ENCODE measurements at regions not wholly inside any gene's neighbourhood (a gene's known extent, or its start where the extent isn't known, plus 50 kb on each side); places are given as distances from the start of the nearest gene placed in this dataset.
"Not testable (repeated sequence)": the region's sequence is repeated elsewhere in the genome, so short reads cannot be mapped to it uniquely, and the experiment has no call there.

GRCh38 chr2:87128761-87129553 lies 107.3 kb upstream of the PLGLB1 start:
- WGBS (ENCODE audit: insufficient coverage), result no CpG with 5 or more reads among the region's 5 CpGs
- not testable (repeated sequence) for H3K4me3 ChIP-seq (ENCODE audit: low read depth, low read length); DNase-seq (ENCODE audit: low read depth in 4 of 6, low spot score in 6 of 6); H3K27me3 ChIP-seq (ENCODE audit: control insufficient read depth, insufficient read depth, low read length); H3K36me3 ChIP-seq (ENCODE audit: control insufficient read depth, insufficient read depth, low read length); H3K9me3 ChIP-seq (ENCODE audit: control insufficient read depth, insufficient read depth, low read length); H3K27ac ChIP-seq (ENCODE audit: low read depth, low read length); H3K4me1 ChIP-seq (ENCODE audit: control insufficient read depth, insufficient read depth, low read length)

- not testable (repeated sequence) for H3K9me3 ChIP-seq (ENCODE audit: control insufficient read depth, insufficient read depth, low read length); H3K4me1 ChIP-seq (ENCODE audit: control insufficient read depth, insufficient read depth, low read length); DNase-seq (ENCODE audit: low read depth in 4 of 6, low spot score in 6 of 6); H3K36me3 ChIP-seq (ENCODE audit: control insufficient read depth, insufficient read depth, low read length); H3K27ac ChIP-seq (ENCODE audit: low read depth, low read length); H3K27me3 ChIP-seq (ENCODE audit: control insufficient read depth, insufficient read depth, low read length); H3K4me3 ChIP-seq (ENCODE audit: low read depth, low read length)
- WGBS (ENCODE audit: insufficient coverage), result no CpG with 5 or more reads among the region's 2 CpGs
Measured at GRCh38 chr2:87132577-87132976, 110.9 kb upstream of the PLGLB1 start.

GRCh38 chr2:87151835-87152493 lies 130.3 kb upstream of the PLGLB1 start:
- no CpG with 5 or more reads among the region's 7 CpGs for whole genome bisulfite sequencing (ENCODE audit: insufficient coverage)
- not testable (repeated sequence) for H3K4me3 ChIP-seq (ENCODE audit: low read depth, low read length); H3K36me3 ChIP-seq (ENCODE audit: control insufficient read depth, insufficient read depth, low read length); H3K27ac ChIP-seq (ENCODE audit: low read depth, low read length); H3K27me3 ChIP-seq (ENCODE audit: control insufficient read depth, insufficient read depth, low read length); H3K4me1 ChIP-seq (ENCODE audit: control insufficient read depth, insufficient read depth, low read length); H3K9me3 ChIP-seq (ENCODE audit: control insufficient read depth, insufficient read depth, low read length); DNase-seq (ENCODE audit: low read depth in 4 of 6, low spot score in 6 of 6)

GRCh38 chr2:87174454-87174853 lies 152.8 kb upstream of the PLGLB1 start:
- no CpG with 5 or more reads among the region's 2 CpGs for WGBS (ENCODE audit: insufficient coverage)
- H3K36me3 ChIP-seq (ENCODE audit: control insufficient read depth, insufficient read depth, low read length); H3K9me3 ChIP-seq (ENCODE audit: control insufficient read depth, insufficient read depth, low read length): not testable (repeated sequence)

GRCh38 chr2:87183373-87183772 lies 161.7 kb upstream of the PLGLB1 start:
- not testable (repeated sequence) for DNase-seq (ENCODE audit: low read depth in 4 of 6, low spot score in 6 of 6); H3K4me3 ChIP-seq (ENCODE audit: low read depth, low read length); H3K9me3 ChIP-seq (ENCODE audit: control insufficient read depth, insufficient read depth, low read length); H3K4me1 ChIP-seq (ENCODE audit: control insufficient read depth, insufficient read depth, low read length); H3K27ac ChIP-seq (ENCODE audit: low read depth, low read length); H3K36me3 ChIP-seq (ENCODE audit: control insufficient read depth, insufficient read depth, low read length); H3K27me3 ChIP-seq (ENCODE audit: control insufficient read depth, insufficient read depth, low read length)
- no CpG with 5 or more reads among the region's 5 CpGs for WGBS (ENCODE audit: insufficient coverage)

More at GRCh38 chr2:87174454-87174853, 152.8 kb upstream of the PLGLB1 start:
- H3K4me3 ChIP-seq (ENCODE audit: low read depth, low read length); DNase-seq (ENCODE audit: low read depth in 4 of 6, low spot score in 6 of 6); H3K4me1 ChIP-seq (ENCODE audit: control insufficient read depth, insufficient read depth, low read length); H3K27me3 ChIP-seq (ENCODE audit: control insufficient read depth, insufficient read depth, low read length); H3K27ac ChIP-seq (ENCODE audit: low read depth, low read length): not testable (repeated sequence)

GRCh38 chr2:87184260-87184659 lies 162.6 kb upstream of the PLGLB1 start:
- H3K27me3 ChIP-seq (ENCODE audit: control insufficient read depth, insufficient read depth, low read length); H3K4me1 ChIP-seq (ENCODE audit: control insufficient read depth, insufficient read depth, low read length); H3K27ac ChIP-seq (ENCODE audit: low read depth, low read length); H3K4me3 ChIP-seq (ENCODE audit: low read depth, low read length); DNase-seq (ENCODE audit: low read depth in 4 of 6, low spot score in 6 of 6); H3K36me3 ChIP-seq (ENCODE audit: control insufficient read depth, insufficient read depth, low read length); H3K9me3 ChIP-seq (ENCODE audit: control insufficient read depth, insufficient read depth, low read length): not testable (repeated sequence)
- no CpG with 5 or more reads among the region's 3 CpGs for WGBS (ENCODE audit: insufficient coverage)

GRCh38 chr2:87189214-87189613 lies 167.6 kb upstream of the PLGLB1 start:
- H3K4me3 ChIP-seq (ENCODE audit: low read depth, low read length), result not testable (repeated sequence)

GRCh38 chr2:87193336-87193735 lies 171.7 kb upstream of the PLGLB1 start:
- no CpG with 5 or more reads among the region's 7 CpGs for WGBS (ENCODE audit: insufficient coverage)

More at GRCh38 chr2:87189214-87189613, 167.6 kb upstream of the PLGLB1 start:
- WGBS (ENCODE audit: insufficient coverage), result no CpG with 5 or more reads among the region's 3 CpGs
- H3K4me1 ChIP-seq (ENCODE audit: control insufficient read depth, insufficient read depth, low read length); DNase-seq (ENCODE audit: low read depth in 4 of 6, low spot score in 6 of 6); H3K27ac ChIP-seq (ENCODE audit: low read depth, low read length); H3K36me3 ChIP-seq (ENCODE audit: control insufficient read depth, insufficient read depth, low read length); H3K9me3 ChIP-seq (ENCODE audit: control insufficient read depth, insufficient read depth, low read length); H3K27me3 ChIP-seq (ENCODE audit: control insufficient read depth, insufficient read depth, low read length): not testable (repeated sequence)

GRCh38 chr2:87194254-87194999 lies 172.8 kb upstream of the PLGLB1 start:
- not testable (repeated sequence) for H3K4me3 ChIP-seq (ENCODE audit: low read depth, low read length); DNase-seq (ENCODE audit: low read depth in 4 of 6, low spot score in 6 of 6); H3K36me3 ChIP-seq (ENCODE audit: control insufficient read depth, insufficient read depth, low read length); H3K27me3 ChIP-seq (ENCODE audit: control insufficient read depth, insufficient read depth, low read length); H3K4me1 ChIP-seq (ENCODE audit: control insufficient read depth, insufficient read depth, low read length); H3K9me3 ChIP-seq (ENCODE audit: control insufficient read depth, insufficient read depth, low read length); H3K27ac ChIP-seq (ENCODE audit: low read depth, low read length)
- no CpG with 5 or more reads among the region's 2 CpGs for WGBS (ENCODE audit: insufficient coverage)

More at GRCh38 chr2:87193336-87193735, 171.7 kb upstream of the PLGLB1 start:
- H3K4me3 ChIP-seq (ENCODE audit: low read depth, low read length); DNase-seq (ENCODE audit: low read depth in 4 of 6, low spot score in 6 of 6); H3K4me1 ChIP-seq (ENCODE audit: control insufficient read depth, insufficient read depth, low read length); H3K27ac ChIP-seq (ENCODE audit: low read depth, low read length); H3K36me3 ChIP-seq (ENCODE audit: control insufficient read depth, insufficient read depth, low read length); H3K27me3 ChIP-seq (ENCODE audit: control insufficient read depth, insufficient read depth, low read length); H3K9me3 ChIP-seq (ENCODE audit: control insufficient read depth, insufficient read depth, low read length): not testable (repeated sequence)

Data from spinal cord (tissue), 9 donors.